HG02981 (cell line): ENCODE measurements at regions not wholly inside any gene's neighbourhood (a gene's known extent, or its start where the extent isn't known, plus 50 kb on each side); places are given as distances from the start of the nearest gene placed in this dataset.
"Not testable (repeated sequence)": the region's sequence is repeated elsewhere in the genome, so short reads cannot be mapped to it uniquely, and the experiment has no call there.

ENCODE experiments used
- ATAC-seq: cut with Tn5 transposase; IDR thresholded peaks from one replicate; pipeline ENCODE4 v1.9.1; 2021; ENCODE audit warnings: mild to moderate bottlenecking, moderate library complexity; ENCODE audit not compliant: unreplicated experiment

- no peak for ATAC-seq
Observed at GRCh38 chr3:162684260-162684659, 1187.7 kb downstream of the OTOL1 start.

- ATAC-seq: no peak
Observed at GRCh38 chr3:162699291-162699690, 1202.7 kb downstream of the OTOL1 start.

GRCh38 chr3:162701211-162701610 lies 1204.6 kb downstream of the OTOL1 start:
- ATAC-seq: no peak

- ATAC-seq: no peak
Observed at GRCh38 chr3:162702768-162703385, 1206.3 kb downstream of the OTOL1 start.

GRCh38 chr3:162704238-162704637 lies 1207.6 kb downstream of the OTOL1 start:
- no peak for ATAC-seq

- no peak for ATAC-seq
Observed at GRCh38 chr3:162704799-162705385, 1208.3 kb downstream of the OTOL1 start.

GRCh38 chr3:162708394-162708793 lies 1211.8 kb downstream of the OTOL1 start:
- not testable (repeated sequence) for ATAC-seq

- not testable (repeated sequence) for ATAC-seq
Observed at GRCh38 chr3:162708942-162709706, 1212.5 kb downstream of the OTOL1 start.

GRCh38 chr3:162710332-162711112 lies 1213.9 kb downstream of the OTOL1 start:
- no peak for ATAC-seq

GRCh38 chr3:162717074-162717473 lies 1220.5 kb downstream of the OTOL1 start:
- ATAC-seq: not testable (repeated sequence)

GRCh38 chr3:162718697-162719096 lies 1222.1 kb downstream of the OTOL1 start:
- no peak for ATAC-seq

GRCh38 chr3:162719684-162720341 lies 1223.2 kb downstream of the OTOL1 start:
- ATAC-seq: no peak

- no peak for ATAC-seq
Observed at GRCh38 chr3:162721736-162722135, 1225.1 kb downstream of the OTOL1 start.

- no peak for ATAC-seq
Observed at GRCh38 chr3:162722337-162722736, 1225.7 kb downstream of the OTOL1 start.

GRCh38 chr3:162722796-162723195 lies 1226.2 kb downstream of the OTOL1 start:
- not testable (repeated sequence) for ATAC-seq

- no peak for ATAC-seq
Observed at GRCh38 chr3:162729686-162730085, 1233.1 kb downstream of the OTOL1 start.

GRCh38 chr3:162731961-162732360 lies 1235.4 kb downstream of the OTOL1 start:
- not testable (repeated sequence) for ATAC-seq

GRCh38 chr3:162738784-162739183 lies 1242.2 kb downstream of the OTOL1 start:
- no peak for ATAC-seq

- no peak for ATAC-seq
Observed at GRCh38 chr3:162740941-162741596, 1244.5 kb downstream of the OTOL1 start.

- ATAC-seq: no peak
Observed at GRCh38 chr3:162742159-162742717, 1245.6 kb downstream of the OTOL1 start.
